Posterior cingulate gyrus (tissue), 11 donors: ENCODE measurements at regions not wholly inside any gene's neighbourhood (a gene's known extent, or its start where the extent isn't known, plus 50 kb on each side); places are given as distances from the start of the nearest gene placed in this dataset.

Experiments used
- DNase-seq, 10 donors: peaks; one replicate each; pipeline versions ENCODE4 v3.0.0 to v3.0.0-alpha.2; 2020 to 2021; ENCODE audit warnings: mixed read lengths in 3 of 10
- intact Hi-C: fragments of 100-400 bp; cut with DNase I; formaldehyde crosslinking; loops from one replicate; pipeline ENCODE4 v1.15.1; 2023

- no peak for DNase-seq
- intact Hi-C loops, result no loop called here
These were observed 595.7 kb upstream of the POU3F4 start for GRCh38 chrX:82912382-82912781.

DNA sequence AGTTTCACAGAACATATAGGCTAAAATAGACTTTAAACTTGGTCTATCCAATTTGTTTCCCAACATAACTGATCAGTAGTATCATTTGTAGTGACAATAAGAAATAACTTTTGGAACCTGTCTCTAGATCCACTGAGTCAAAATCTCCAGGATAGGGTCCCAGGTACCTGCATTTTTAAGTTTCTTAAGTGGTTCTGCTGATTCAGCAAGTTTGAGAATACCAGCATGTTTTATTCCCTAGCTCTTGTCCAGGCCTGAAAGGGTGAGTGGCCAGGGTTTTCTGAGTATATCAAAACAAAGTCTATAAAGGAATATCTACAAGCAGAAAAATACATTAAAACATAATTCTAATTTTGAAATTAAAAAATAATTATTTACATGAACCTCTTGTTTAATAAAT is 573.1 kb upstream of the POU3F4 start:
- intact Hi-C loops, result no loop called here
- no peak for DNase-seq

DNA sequence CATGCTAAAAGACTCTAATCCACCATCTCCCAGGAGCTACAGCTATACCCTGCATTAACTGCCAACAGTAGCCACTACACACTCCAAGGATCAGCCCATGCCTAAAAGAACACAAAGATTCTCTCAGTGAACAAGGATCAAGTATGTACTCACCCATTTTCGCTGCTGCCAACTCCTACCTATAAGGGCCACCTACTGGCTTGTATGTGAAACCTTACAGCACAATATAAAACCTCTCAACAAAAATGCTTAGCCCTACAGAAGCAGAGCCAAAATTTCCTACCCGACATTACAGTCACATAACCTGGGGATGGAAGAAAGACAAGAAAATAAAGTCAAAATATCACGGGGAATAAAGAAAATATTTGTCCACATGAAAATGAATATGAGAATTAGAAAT is 562.8 kb upstream of the POU3F4 start:
- intact Hi-C loops, result no loop called here

DNA sequence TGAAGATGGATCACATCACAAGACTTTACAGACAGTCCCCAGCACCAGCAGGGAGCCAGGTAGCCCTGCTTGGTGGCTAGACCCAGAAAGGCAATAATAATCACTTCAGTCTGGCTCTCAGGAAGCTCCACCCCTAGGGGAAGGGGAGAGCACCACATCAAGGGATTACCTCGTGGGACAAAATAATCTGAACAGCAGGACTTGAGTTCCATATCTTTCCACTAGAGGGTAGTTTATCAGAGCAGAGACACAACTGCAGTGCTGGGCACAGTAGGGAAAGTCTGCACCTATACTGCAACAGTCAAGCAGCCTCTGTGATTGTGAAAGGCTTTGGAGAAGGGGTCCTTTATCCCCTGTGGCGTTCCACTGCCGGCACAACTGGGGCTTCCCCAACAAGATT is 547.0 kb upstream of the POU3F4 start:
- DNase-seq, result peak in 1 of 10 donors; percentile 14
- intact Hi-C loops, result no loop called here

More for the DNA sequence above, 562.8 kb upstream of the POU3F4 start:
- DNase-seq, result no peak

DNA sequence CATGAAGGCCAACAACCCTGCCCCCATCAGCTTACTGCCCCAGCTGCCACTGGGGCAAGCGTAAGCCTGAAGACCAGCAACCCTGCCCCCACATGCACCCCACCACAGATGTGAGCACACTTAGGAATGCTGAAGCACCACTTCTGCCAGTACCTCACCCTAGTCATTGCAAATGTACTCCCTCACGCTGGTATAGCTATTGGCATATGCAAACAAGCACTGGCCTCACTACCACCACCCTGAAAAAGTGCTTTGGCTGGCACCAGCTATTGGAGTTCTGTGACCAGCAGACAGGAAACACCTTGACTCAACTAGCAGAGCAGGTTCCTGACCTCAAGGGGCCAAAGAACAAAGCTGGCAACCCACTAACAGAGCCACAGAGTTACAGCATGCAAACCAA is 534.4 kb upstream of the POU3F4 start:
- intact Hi-C loops, result no loop called here
- no peak for DNase-seq

- intact Hi-C loops, result no loop called here
- no peak for DNase-seq
These were observed 509.9 kb upstream of the POU3F4 start for GRCh38 chrX:82998163-82998562.

DNA sequence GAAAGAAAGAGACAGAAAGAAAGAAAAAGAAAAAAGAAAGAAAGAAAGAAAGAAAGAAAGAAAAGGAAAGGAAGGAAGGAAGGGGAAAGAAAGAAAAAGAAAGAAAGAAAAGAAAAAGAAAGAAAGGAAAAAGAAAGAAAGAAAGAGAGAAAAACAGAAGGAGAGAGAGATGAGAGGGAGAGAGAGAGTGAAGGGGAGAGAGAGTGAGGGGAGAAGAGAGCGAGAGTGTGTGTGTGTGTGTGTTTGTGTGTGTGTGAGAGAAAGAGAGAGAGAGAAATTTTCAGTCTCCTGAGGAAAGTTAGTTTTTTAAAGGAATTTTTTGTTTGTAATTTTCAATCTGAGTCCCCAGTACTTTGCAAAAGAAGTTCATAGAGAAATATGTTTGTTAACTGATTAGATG is 504.1 kb upstream of the POU3F4 start:
- intact Hi-C loops, result no loop called here

DNA sequence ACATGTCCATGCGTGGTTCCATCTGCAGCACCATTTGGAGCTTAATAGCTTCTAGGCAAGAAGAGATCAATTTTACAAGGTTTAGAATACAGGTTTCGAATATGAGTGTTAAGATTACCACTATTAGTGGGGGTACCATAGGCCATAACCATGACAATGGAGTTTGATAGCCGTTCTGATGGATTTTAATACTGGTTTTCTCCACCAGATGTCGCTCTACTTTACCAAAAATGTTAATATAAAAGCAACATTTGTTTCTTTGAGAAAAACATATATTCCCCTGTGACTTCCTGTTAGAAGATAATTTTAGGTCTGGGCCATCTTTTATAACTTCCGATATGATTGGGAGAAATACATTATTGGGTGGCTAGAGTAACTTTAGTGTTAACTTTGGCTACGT is 499.7 kb upstream of the POU3F4 start:
- no peak for DNase-seq

More for the DNA sequence above, 504.1 kb upstream of the POU3F4 start:
- no peak for DNase-seq

DNA sequence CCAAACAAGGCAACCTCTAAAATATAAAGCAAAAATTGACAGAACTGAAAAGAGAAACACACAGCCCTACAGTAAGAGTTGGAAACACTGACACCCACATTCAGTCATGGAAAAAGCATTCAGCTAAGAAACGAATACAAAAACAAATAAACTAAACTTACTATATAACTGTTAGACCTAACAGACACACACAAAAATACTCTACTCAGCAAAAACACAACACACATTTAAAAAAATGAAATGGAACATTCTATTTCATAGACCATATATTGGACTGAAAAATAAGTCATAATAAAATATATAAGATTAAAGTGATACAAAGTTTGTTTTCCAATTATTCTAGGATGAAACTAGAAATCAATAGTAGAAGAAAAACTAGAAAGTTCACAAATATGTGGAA is 488.8 kb upstream of the POU3F4 start:
- no peak for DNase-seq
- intact Hi-C loops, result no loop called here

More for the DNA sequence above, 499.7 kb upstream of the POU3F4 start:
- intact Hi-C loops, result no loop called here

GRCh38 chrX:83022020-83022419 is 486.1 kb upstream of the POU3F4 start:
- DNase-seq, result no peak

More at GRCh38 chrX:83022020-83022419, 486.1 kb upstream of the POU3F4 start:
- intact Hi-C loops, result no loop called here
